ENCODE measurements at regions not wholly inside any gene's neighbourhood (a gene's known extent, or its start where the extent isn't known, plus 50 kb on each side); places are given as distances from the start of the nearest gene placed in this dataset.

DNA sequence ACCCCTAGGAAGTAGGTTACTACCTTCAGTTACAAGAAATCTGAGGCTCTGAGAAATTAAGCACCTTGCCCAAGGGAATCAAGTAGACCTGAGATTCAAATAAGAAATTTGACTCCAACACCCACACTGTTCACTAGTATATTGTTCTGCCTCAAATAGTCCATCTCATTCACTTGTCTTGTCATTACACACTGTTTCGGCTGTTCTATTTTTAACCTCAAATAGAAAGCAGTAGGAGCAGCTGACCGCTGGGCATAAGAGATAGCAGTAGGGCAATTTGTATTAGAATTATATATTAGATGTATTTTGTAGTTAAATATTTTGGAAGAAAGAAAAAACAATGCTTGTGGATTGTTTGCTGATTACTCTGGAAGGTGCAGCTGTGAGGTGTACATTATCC is 185.1 kb downstream of the INHBA start:
- no peak for DNase-seq

- DNase-seq = peak; percentile 2 to 5
Measured at GRCh38 chr7:41508755-41509154, 194.1 kb downstream of the INHBA start.

GRCh38 chr7:41507686-41508268 is 195.1 kb downstream of the INHBA start:
- DNase-seq = no peak

DNA sequence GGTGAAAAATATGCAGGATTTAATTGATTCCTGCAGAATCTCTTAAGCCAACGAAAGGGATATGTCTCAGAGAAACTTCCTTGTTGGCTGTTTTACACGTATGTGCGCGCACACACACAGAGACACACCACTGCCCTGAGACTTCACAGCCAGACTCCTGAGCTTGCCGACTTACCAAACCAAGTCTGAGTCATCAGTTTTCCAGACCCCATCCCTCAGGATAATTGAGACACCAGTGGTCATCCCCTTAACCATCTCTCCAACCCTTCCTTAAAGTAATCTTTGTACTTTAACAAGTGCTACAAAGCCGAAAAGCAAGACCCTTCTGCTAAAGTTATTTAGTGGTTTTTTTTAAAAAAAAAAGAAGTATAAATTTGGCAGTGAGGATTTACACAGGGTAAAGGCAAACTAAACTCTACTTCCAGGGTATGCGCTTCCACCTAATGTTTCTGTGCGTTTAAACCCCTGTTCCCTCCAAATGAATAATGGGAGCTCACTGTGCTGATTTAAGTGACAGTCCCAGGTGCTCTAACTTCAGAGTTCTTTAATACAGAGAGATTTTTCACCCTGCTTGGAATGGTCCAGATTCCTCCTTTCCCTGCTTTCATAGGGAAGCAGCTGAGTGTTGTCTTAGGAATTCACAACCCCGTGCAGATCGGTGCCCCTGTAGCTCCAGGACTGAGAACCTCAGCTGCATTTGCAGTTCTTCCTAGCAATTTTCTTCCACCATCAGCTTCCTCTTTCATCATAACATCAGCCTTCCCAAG is 198.5 kb downstream of the INHBA start:
- no peak for DNase-seq

GRCh38 chr7:41503438-41503837 is 199.5 kb downstream of the INHBA start:
- no peak for DNase-seq

GRCh38 chr7:41501466-41501865 is 201.4 kb downstream of the INHBA start:
- no peak for DNase-seq

DNA sequence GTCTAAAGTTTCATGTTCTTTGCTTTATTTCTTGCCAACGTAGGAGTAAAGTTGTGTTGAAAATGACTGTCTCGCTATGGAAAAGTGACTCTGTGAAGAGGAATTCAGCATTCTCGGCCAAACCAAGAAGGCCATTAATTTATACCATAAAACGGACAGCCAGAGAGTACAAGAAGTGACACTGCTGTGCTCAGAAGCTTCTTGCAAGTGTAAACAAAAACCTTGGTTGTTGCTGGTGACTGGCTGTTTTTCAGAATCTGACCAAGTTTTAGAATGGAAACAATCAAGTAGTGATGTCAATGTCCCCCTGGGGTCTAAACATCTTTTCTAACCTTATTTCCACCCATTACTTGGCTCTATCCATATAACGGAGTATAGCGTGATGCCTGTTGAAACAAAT is 201.9 kb downstream of the INHBA start:
- DNase-seq = no peak

DNA sequence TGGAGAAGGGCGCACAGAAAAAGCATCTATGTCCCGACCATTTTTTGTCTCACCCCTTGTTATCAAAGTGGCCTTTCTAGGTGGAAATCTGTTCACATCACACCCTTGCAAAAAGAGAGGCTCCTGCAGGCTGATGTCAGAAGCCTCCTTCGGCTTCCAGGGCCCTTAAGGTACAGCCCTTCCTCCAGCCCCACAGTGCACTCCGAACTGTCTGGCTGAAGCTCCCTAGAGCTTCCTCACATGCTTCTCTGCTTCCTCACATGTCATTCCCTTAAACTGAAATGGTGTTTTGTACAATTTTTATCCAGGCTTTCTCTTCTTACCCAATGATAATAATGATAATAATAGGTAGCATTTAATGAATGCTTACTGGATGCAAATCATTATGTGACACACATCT is 210.3 kb downstream of the INHBA start:
- DNase-seq = no peak

DNA sequence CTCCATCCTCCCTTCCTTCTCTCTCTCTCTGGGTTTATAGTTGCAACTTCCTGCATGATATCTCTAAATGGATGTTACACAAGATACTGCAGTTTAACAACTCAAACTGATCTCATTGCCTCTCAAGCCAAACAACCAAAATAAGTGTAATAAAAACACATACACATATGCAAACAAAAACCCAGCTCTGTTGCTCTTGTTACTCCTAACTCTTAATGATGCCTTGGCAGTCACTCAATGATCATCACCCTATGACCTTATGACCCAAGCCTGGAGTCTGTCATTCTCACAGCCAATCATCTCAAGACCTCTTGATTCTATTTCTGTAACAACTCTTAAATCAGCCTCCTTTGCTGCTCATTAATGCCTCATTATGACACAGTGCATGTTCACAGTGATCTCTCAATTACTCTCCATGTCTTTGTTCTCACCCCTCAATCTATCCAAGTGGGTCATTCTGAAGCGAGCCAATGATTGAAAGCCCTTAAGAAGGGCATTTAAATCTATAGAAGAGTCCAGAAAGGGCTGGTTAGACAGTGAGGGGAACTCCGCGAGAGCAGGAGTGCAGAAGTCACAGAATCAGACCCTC is 210.9 kb downstream of the INHBA start:
- no peak for DNase-seq

DNA sequence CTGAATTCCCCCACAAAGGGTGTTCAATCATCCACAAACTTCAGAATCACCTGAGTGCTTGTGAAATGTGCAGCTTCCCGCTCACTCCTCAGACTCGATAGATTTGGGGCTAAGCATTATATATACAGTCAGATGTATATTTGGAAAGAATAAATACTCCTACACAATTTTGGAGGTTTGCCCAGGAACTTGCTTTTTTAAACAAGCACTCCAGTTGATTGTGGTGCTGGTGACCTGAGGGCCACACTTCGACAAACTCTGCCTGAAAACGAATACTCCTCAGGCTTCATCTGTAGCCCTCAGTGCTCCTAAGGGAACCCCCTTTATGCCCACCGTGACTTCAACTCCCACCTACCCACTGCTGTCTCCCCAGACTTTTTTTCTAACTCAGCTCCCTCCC is 211.6 kb downstream of the INHBA start:
- DNase-seq = no peak

DNA sequence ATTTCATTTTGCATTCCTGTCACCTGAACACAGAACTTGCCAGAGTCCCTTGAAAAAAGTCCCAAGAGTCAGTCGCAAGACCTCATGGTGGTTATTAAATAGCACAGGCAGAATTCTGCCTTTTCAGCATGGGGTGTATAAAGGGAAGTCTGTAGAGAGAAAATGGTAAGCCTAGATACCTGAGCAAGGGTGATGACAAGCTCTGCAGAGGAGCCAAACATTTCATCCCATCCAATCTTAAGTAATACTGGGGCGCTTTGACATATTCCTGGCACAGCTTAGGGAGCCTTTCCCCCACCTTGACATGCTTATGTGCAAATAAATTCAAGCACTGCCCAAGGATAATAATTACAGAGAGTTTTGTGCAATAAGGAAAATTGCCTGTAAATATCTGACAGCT is 213.0 kb downstream of the INHBA start:
- DNase-seq = no peak

- no peak for DNase-seq
Measured at GRCh38 chr7:41487229-41487940, 215.5 kb downstream of the INHBA start.

DNA sequence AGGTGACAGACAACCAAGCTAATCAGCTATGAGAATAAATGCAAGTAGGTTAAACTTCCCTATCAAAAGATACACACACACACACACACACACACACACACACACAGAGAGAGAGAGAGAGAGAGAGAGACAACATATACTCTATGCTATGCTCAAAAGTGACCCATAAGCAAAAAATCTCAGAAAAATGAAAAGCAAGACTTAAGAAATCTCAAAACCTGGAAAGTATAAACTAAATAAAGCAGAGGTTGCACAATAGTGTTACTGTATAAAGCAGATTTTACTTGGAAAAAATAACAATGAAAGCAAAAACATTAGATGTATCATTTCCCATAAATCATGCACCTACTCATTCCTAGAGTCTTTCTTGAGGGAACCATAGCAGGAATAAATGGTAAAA is 221.5 kb downstream of the INHBA start:
- DNase-seq = no peak

GRCh38 chr7:41478187-41478586 is 224.7 kb downstream of the INHBA start:
- DNase-seq = peak; percentile 30 to 34

DNA sequence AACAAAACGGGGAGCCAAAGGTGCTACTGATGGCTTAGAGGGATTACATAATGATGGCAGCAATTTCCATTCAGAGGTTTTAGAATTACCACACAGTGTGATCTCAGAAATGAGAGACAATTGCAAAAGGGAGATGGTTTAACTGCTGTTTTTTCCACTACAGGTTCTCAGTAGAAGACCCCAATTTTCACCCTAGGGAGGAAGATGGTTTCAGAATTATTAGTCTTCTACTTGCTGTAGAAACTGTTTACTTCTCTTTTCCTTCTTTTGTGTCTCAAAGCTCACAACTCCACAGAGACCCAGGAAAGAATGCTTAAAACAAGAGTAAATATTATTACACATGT is 226.5 kb downstream of the INHBA start:
- DNase-seq = peak in 1 of 2 donors; percentile 18

- DNase-seq = peak in 1 of 2 donors; percentile 15
Measured at GRCh38 chr7:41475801-41476459, 227.0 kb downstream of the INHBA start.

GRCh38 chr7:41472427-41473125 is 230.3 kb downstream of the INHBA start:
- DNase-seq = no peak

DNA sequence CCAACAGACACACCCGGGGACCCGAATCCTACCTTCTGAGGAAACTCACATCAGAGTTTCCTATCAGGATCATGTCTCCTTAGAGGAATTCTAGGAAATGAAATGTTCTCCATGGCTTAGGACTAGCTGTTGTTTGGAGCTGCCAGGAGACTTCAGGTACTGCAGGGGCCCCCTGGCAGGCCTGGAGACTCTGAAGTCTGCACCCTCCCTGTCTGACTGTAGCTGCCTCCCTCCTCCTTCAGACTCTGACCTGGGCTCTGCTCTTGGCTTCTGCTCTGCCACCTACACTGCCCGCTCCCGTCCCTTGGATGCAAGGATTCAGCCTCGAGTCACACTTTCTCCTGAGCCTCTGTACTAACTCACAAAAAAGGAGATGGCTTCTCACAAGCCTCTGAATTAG is 232.8 kb downstream of the INHBA start:
- DNase-seq = no peak

DNA sequence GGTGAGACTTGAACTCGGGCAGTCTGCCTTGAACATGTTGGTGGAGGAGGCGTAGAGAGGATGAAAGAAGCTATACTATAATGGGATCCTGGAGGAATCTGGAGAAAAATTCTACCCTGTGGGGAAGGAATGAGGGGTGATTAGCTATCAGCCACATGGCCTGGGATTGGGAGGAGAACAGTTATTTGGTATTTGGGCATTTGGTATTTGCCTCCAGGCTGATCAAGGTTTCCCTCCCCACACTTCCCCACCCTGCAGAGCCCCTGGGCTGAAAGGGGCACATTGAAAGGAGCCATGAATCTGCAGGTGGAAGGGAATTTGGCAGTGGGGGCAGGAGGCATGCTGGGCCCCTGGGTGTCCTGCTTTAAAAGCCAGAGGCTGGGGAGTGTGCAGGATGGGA is 235.3 kb downstream of the INHBA start:
- DNase-seq = no peak

- DNase-seq = no peak
Measured at GRCh38 chr7:41466760-41467384, 236.0 kb downstream of the INHBA start.

DNA sequence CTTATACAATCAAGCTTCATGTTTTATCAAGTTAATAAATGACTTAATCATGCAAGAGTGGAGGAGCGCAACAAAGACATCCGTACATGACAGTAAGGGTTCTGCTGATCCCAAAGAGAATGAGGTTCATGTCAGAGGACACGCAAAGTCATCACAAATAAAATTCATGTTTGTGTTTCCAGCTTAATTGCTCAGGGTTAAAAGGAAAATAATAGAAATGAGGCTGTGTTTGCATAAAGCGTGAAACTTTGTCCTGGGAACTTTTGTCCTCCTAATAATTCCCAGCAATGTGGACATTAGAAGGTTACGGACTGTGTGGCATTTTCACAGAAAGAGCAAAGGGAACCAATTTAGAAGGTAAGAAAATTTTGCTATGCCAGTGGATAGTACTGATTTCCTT is 237.3 kb downstream of the INHBA start:
- no peak for DNase-seq

- no peak for DNase-seq
Measured at GRCh38 chr7:41463770-41464470, 239.0 kb downstream of the INHBA start.
